ENCODE measurements at regions not wholly inside any gene's neighbourhood (a gene's known extent, or its start where the extent isn't known, plus 50 kb on each side); places are given as distances from the start of the nearest gene placed in this dataset.

DNA sequence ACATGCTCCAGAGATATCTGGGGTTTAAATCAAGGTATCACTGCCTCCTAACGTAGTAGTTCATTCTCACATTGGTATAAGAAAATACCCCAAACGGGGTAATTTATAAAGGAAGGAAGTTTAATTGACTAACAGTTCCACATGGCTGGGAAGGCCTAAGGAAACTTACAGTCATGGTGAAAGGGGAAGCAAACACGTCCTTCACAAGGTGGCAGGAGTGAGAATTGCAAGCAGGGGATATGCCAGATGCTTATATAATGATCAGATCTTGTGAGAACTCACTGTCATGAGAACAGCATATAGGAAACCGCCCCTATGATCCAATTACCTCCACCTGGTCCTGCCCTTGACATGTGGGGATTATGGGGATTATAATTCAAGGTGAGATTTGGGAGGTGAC, 1280.2 kb upstream of the C9orf72 start:
- Histone ChIP-seq H3K27me3 (ENCODE audit: control insufficient read depth, insufficient read depth, low read length) (no peaks in the 10 kb centered on the region), H3K36me3 (ENCODE audit: control insufficient read depth, insufficient read depth, low read length) (no peaks in the 10 kb centered on the region), H3K27ac (ENCODE audit: low read length) (no peak overlapping the region), H3K4me1 (ENCODE audit: control insufficient read depth, insufficient read depth, low read length) (no peaks in the 10 kb centered on the region), H3K4me3 (ENCODE audit: low read depth in 2 of 2, low read length in 2 of 2) (no peak overlapping the region), H3K9me3 (ENCODE audit: control insufficient read depth, insufficient read depth, low read depth, low read length) (no peaks in the 10 kb centered on the region)
- CTCF ChIA-PET: no interaction called here
- BruUV-seq (replicated peaks): no TSS peak
- POLR2A ChIA-PET: no interaction called here
- in situ Hi-C loops (cut with HindIII; ENCODE audit: low pct_unique_long_range_greater_than_20kb, low sequenced_read_pairs): no loop called here
- ATAC-seq: no peak
- DNase-seq (ENCODE audit: low read depth, low spot score): no peak
- TF ChIP-seq TCF7L2 (IDR thresholded peaks at IDR 0.05; ENCODE audit: low read depth, low read length) (no peak), SIN3A (IDR thresholded peaks at IDR 0.05; ENCODE audit: borderline replicate concordance, insufficient read depth, low read depth, low read length) (no peak), POLR2AphosphoS5 (IDR thresholded peaks at IDR 0.05; ENCODE audit: low read depth, low read length) (no peak)
- TF ChIP-seq, protein P1, sequence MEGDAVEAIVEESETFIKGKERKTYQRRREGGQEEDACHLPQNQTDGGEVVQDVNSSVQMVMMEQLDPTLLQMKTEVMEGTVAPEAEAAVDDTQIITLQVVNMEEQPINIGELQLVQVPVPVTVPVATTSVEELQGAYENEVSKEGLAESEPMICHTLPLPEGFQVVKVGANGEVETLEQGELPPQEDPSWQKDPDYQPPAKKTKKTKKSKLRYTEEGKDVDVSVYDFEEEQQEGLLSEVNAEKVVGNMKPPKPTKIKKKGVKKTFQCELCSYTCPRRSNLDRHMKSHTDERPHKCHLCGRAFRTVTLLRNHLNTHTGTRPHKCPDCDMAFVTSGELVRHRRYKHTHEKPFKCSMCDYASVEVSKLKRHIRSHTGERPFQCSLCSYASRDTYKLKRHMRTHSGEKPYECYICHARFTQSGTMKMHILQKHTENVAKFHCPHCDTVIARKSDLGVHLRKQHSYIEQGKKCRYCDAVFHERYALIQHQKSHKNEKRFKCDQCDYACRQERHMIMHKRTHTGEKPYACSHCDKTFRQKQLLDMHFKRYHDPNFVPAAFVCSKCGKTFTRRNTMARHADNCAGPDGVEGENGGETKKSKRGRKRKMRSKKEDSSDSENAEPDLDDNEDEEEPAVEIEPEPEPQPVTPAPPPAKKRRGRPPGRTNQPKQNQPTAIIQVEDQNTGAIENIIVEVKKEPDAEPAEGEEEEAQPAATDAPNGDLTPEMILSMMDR (IDR thresholded peaks at IDR 0.05): no peak
- TF ChIP-seq, protein P2, sequence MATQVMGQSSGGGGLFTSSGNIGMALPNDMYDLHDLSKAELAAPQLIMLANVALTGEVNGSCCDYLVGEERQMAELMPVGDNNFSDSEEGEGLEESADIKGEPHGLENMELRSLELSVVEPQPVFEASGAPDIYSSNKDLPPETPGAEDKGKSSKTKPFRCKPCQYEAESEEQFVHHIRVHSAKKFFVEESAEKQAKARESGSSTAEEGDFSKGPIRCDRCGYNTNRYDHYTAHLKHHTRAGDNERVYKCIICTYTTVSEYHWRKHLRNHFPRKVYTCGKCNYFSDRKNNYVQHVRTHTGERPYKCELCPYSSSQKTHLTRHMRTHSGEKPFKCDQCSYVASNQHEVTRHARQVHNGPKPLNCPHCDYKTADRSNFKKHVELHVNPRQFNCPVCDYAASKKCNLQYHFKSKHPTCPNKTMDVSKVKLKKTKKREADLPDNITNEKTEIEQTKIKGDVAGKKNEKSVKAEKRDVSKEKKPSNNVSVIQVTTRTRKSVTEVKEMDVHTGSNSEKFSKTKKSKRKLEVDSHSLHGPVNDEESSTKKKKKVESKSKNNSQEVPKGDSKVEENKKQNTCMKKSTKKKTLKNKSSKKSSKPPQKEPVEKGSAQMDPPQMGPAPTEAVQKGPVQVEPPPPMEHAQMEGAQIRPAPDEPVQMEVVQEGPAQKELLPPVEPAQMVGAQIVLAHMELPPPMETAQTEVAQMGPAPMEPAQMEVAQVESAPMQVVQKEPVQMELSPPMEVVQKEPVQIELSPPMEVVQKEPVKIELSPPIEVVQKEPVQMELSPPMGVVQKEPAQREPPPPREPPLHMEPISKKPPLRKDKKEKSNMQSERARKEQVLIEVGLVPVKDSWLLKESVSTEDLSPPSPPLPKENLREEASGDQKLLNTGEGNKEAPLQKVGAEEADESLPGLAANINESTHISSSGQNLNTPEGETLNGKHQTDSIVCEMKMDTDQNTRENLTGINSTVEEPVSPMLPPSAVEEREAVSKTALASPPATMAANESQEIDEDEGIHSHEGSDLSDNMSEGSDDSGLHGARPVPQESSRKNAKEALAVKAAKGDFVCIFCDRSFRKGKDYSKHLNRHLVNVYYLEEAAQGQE (IDR thresholded peaks at IDR 0.05; ENCODE audit: insufficient read depth in 1 of 2, low read depth in 2 of 2, low read length in 1 of 2): no peak
- intact Hi-C loops (cut with micrococcal nuclease; ENCODE audit: unreplicated experiment): no loop called here

DNA sequence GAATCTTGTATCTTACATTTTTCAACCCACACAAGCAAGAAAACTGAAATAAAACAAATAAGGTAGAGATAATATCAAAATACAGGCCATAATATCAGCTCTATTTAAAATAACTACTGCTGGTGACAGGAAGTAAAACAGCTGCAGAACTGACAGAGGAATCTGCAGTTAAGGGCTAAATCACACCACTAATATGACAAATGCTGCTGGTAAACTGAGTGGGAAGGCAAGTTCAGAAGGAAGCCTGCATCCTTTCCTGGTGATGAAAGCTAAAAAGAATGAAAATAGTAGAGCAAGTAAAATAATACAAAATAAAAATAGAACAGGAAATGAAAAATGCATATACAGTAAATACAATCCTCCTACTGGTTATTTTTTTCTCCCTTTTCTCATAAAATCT, 1293.7 kb upstream of the C9orf72 start:
- BruUV-seq (replicated peaks): no TSS peak

More for the DNA sequence above, 1293.7 kb upstream of the C9orf72 start:
- Histone ChIP-seq H3K9me3 (ENCODE audit: control insufficient read depth, insufficient read depth, low read depth, low read length) (no peaks in the 10 kb centered on the region), H3K4me3 (ENCODE audit: low read depth in 2 of 2, low read length in 2 of 2) (no peak overlapping the region), H3K27me3 (ENCODE audit: control insufficient read depth, insufficient read depth, low read length) (no peaks in the 10 kb centered on the region), H3K36me3 (ENCODE audit: control insufficient read depth, insufficient read depth, low read length) (no peaks in the 10 kb centered on the region), H3K4me1 (ENCODE audit: control insufficient read depth, insufficient read depth, low read length) (no peaks in the 10 kb centered on the region), H3K27ac (ENCODE audit: low read length) (no peak overlapping the region)
- ChIA-PET CTCF (no interaction called here), POLR2A (no interaction called here)
- intact Hi-C loops (cut with micrococcal nuclease; ENCODE audit: unreplicated experiment): no loop called here
- DNase-seq (ENCODE audit: low read depth, low spot score) (no peak), ATAC-seq (no peak)
- TF ChIP-seq SIN3A (IDR thresholded peaks at IDR 0.05; ENCODE audit: borderline replicate concordance, insufficient read depth, low read depth, low read length): no peak
- TF ChIP-seq, protein P2 (IDR thresholded peaks at IDR 0.05; ENCODE audit: insufficient read depth in 1 of 2, low read depth in 2 of 2, low read length in 1 of 2): no peak
- TF ChIP-seq POLR2AphosphoS5 (IDR thresholded peaks at IDR 0.05; ENCODE audit: low read depth, low read length): no peak
- TF ChIP-seq TCF7L2 (IDR thresholded peaks at IDR 0.05; ENCODE audit: low read depth, low read length): no peak
- TF ChIP-seq, protein P1 (IDR thresholded peaks at IDR 0.05): no peak
- in situ Hi-C loops (cut with HindIII; ENCODE audit: low pct_unique_long_range_greater_than_20kb, low sequenced_read_pairs): no loop called here
